ENCODE measurements at regions not wholly inside any gene's neighbourhood (a gene's known extent, or its start where the extent isn't known, plus 50 kb on each side); places are given as distances from the start of the nearest gene placed in this dataset.

- H3K27me3 Mint-ChIP-seq (ENCODE audit: low read depth): no peaks in the 10 kb centered on the region
These were observed 165.8 kb upstream of the EEF1E1 start for GRCh38 chr6:8268156-8268555.

GRCh38 chr6:8260610-8261009, 158.3 kb upstream of the EEF1E1 start:
- H3K4me1 Mint-ChIP-seq: peaks cover 20% of the 10 kb centered on the region
- no peaks in the 10 kb centered on the region for H3K27me3 Mint-ChIP-seq (ENCODE audit: low read depth)
- H3K36me3 Mint-ChIP-seq: no peaks in the 10 kb centered on the region
- no peak for DNase-seq (ENCODE audit: low spot score in 2 of 2, unreplicated experiment in 2 of 2)
- no peak for TF ChIP-seq CTCF (IDR thresholded peaks at IDR 0.05; ENCODE audit: unreplicated experiment)
- no peak overlapping the region for H3K27ac Mint-ChIP-seq
- H3K4me3 Mint-ChIP-seq: no peak overlapping the region
- peaks cover 4% of the 10 kb centered on the region for H3K9me3 Mint-ChIP-seq

More at GRCh38 chr6:8268156-8268555, 165.8 kb upstream of the EEF1E1 start:
- Mint-ChIP-seq H3K4me3 (no peak overlapping the region), H3K36me3 (peaks cover 4% of the 10 kb centered on the region), H3K9me3 (peaks cover 5% of the 10 kb centered on the region), H3K27ac (peak overlapping the region; percentile 33), H3K4me1 (peaks cover 36% of the 10 kb centered on the region)
- DNase-seq (ENCODE audit: low spot score in 2 of 2, unreplicated experiment in 2 of 2): no peak
- no peak for TF ChIP-seq CTCF (IDR thresholded peaks at IDR 0.05; ENCODE audit: unreplicated experiment)

GRCh38 chr6:8246403-8246802, 144.1 kb upstream of the EEF1E1 start:
- no peak for TF ChIP-seq CTCF (IDR thresholded peaks at IDR 0.05; ENCODE audit: unreplicated experiment)
- H3K9me3 Mint-ChIP-seq: peaks cover 14% of the 10 kb centered on the region
- peaks cover 2% of the 10 kb centered on the region for H3K36me3 Mint-ChIP-seq
- no peak overlapping the region for H3K4me3 Mint-ChIP-seq
- peak overlapping the region; percentile 43 for H3K27ac Mint-ChIP-seq
- no peak for DNase-seq (ENCODE audit: low spot score in 2 of 2, unreplicated experiment in 2 of 2)
- peaks cover 42% of the 10 kb centered on the region for H3K4me1 Mint-ChIP-seq
- no peaks in the 10 kb centered on the region for H3K27me3 Mint-ChIP-seq (ENCODE audit: low read depth)

- Mint-ChIP-seq H3K36me3 (no peaks in the 10 kb centered on the region), H3K4me1 (peaks cover 48% of the 10 kb centered on the region), H3K27me3 (ENCODE audit: low read depth) (no peaks in the 10 kb centered on the region), H3K4me3 (no peak overlapping the region), H3K27ac (no peak overlapping the region), H3K9me3 (peaks cover 7% of the 10 kb centered on the region)
- no peak for TF ChIP-seq CTCF (IDR thresholded peaks at IDR 0.05; ENCODE audit: unreplicated experiment)
- no peak for DNase-seq (ENCODE audit: low spot score in 2 of 2, unreplicated experiment in 2 of 2)
These were observed 143.4 kb upstream of the EEF1E1 start for GRCh38 chr6:8245726-8246125.

GRCh38 chr6:8243475-8243874, 141.1 kb upstream of the EEF1E1 start:
- H3K27me3 Mint-ChIP-seq (ENCODE audit: low read depth): no peaks in the 10 kb centered on the region
- no peaks in the 10 kb centered on the region for H3K9me3 Mint-ChIP-seq
- no peaks in the 10 kb centered on the region for H3K36me3 Mint-ChIP-seq
- H3K4me3 Mint-ChIP-seq: no peak overlapping the region
- peaks cover 70% of the 10 kb centered on the region for H3K4me1 Mint-ChIP-seq
- H3K27ac Mint-ChIP-seq: peak overlapping the region; percentile 91
- no peak for DNase-seq (ENCODE audit: low spot score in 2 of 2, unreplicated experiment in 2 of 2)
- TF ChIP-seq CTCF (IDR thresholded peaks at IDR 0.05; ENCODE audit: unreplicated experiment): no peak

- Mint-ChIP-seq H3K9me3 (no peaks in the 10 kb centered on the region), H3K4me3 (no peak overlapping the region), H3K27me3 (ENCODE audit: low read depth) (no peaks in the 10 kb centered on the region), H3K27ac (peak overlapping the region; percentile 91), H3K36me3 (no peaks in the 10 kb centered on the region), H3K4me1 (peaks cover 76% of the 10 kb centered on the region)
- no peak for TF ChIP-seq CTCF (IDR thresholded peaks at IDR 0.05; ENCODE audit: unreplicated experiment)
- DNase-seq (ENCODE audit: low spot score in 2 of 2, unreplicated experiment in 2 of 2): no peak
These were observed 140.5 kb upstream of the EEF1E1 start for GRCh38 chr6:8242885-8243284.

Data from mesothelial cell of epicardium (in vitro differentiated cells).